GM12878 (cell line): ENCODE measurements at regions not wholly inside any gene's neighbourhood (a gene's known extent, or its start where the extent isn't known, plus 50 kb on each side); places are given as distances from the start of the nearest gene placed in this dataset.

ENCODE experiments used
- ATAC-seq: fragments of 200-7000 bp; cut with Tn5 transposase; 3 replicates; pipeline ENCODE4 v1.9.1; 2020; ENCODE audit warnings: mild to moderate bottlenecking, moderate library complexity
- BruUV-seq: library from RNA; stranded (reverse); fragments of 400-500 nt; replicated peaks from 2 replicates; lab custom pipeline; 2021; lab: Mats Ljungman, UMichigan
- CTCF ChIA-PET: fragments of 300-600 bp; sonication (Branson Sonifier 250); formaldehyde crosslinking; extraction: SDS; loops from one replicate; lab custom pipeline; 2021; ENCODE audit warnings: inconsistent platforms; lab: Yijun Ruan, JAX
- POLR2A ChIA-PET: fragments of 350-600 bp; formaldehyde crosslinking; extraction: SDS; loops from one replicate; lab custom pipeline; 2021; ENCODE audit warnings: inconsistent platforms; lab: Charles Lee
- RAD21 ChIA-PET: fragments of 300-600 bp; sonication (Branson Sonifier 250); formaldehyde crosslinking; loops from one replicate; lab custom pipeline; 2023; ENCODE audit warnings: antibody characterized with exemption; ENCODE audit not compliant: unreplicated experiment; lab: Charles Lee
- SMC1A ChIA-PET: fragments of 300-600 bp; sonication (Branson Sonifier 250); formaldehyde crosslinking; loops from one replicate; lab custom pipeline; 2023; ENCODE audit not compliant: unreplicated experiment, uncharacterized antibody; lab: Charles Lee
- DNase-seq: peaks from one replicate; pipeline ENCODE4 v3.0.0-alpha.2; 2011; ENCODE audit warnings: low read depth, low spot score
- FAIRE-seq: peaks from 3 replicates; lab custom pipeline; 2011; peaks lifted over from hg19 to GRCh38; lab: Jason Lieb, UNC
- H2AFZ ChIP-seq: 2 replicates; pipeline ENCODE4 v1.6.0; 2011; ENCODE audit warnings: low read depth, low read length, control low read depth; ENCODE audit not compliant: control insufficient read depth
- H3K27ac ChIP-seq: 2 replicates; pipeline ENCODE4 v1.5.1; 2011; ENCODE audit warnings: control low read depth; ENCODE audit not compliant: control insufficient read depth, insufficient read depth
- H3K27me3 ChIP-seq, 2 experiments: replicated peaks in 1 of 2; 2 replicates each; pipeline versions ENCODE4 v1.6.0 to v1.6.1; 2011; ENCODE audit warnings: low read length in 1 of 2; ENCODE audit not compliant: control insufficient read depth in 2 of 2, insufficient read depth in 2 of 2
- H3K36me3 ChIP-seq, 2 experiments: 2 replicates each; pipeline ENCODE4 v1.5.1; 2011; ENCODE audit warnings: low read length in 1 of 2; ENCODE audit not compliant: control insufficient read depth in 2 of 2, insufficient read depth in 2 of 2
- H3K4me1 ChIP-seq: 2 replicates; pipeline ENCODE4 v1.6.1; 2011; ENCODE audit warnings: mild to moderate bottlenecking, low read length, moderate library complexity, mixed read lengths; ENCODE audit not compliant: control insufficient read depth, insufficient read depth
- H3K4me2 ChIP-seq: 2 replicates; pipeline ENCODE4 v1.6.0; 2011; ENCODE audit warnings: control low read depth; ENCODE audit not compliant: control insufficient read depth, insufficient read depth
- H3K4me3 ChIP-seq: fragments of 200-600 bp; sonication (generic); 2 replicates; pipeline ENCODE4 v1.5.1; 2016
- H3K79me2 ChIP-seq: 2 replicates; pipeline ENCODE4 v1.6.0; 2011; ENCODE audit warnings: low read length; ENCODE audit not compliant: control insufficient read depth, insufficient read depth
- H3K9ac ChIP-seq: 2 replicates; pipeline ENCODE4 v1.8.0; 2011; ENCODE audit warnings: low read length, control low read depth, mixed read lengths; ENCODE audit not compliant: control insufficient read depth, insufficient read depth
- H3K9me3 ChIP-seq: replicated peaks from 3 replicates; pipeline ENCODE4 v1.5.1; 2011; ENCODE audit warnings: mild to moderate bottlenecking, low read length; ENCODE audit not compliant: control insufficient read depth, insufficient read depth
- H4K20me1 ChIP-seq: 2 replicates; pipeline ENCODE4 v1.6.0; 2011; ENCODE audit not compliant: control insufficient read depth, insufficient read depth
- KDM1A ChIP-seq: fragments of 200-600 bp; sonication (generic); IDR thresholded peaks from 2 replicates; pipeline ENCODE4 v1.6.1; 2016; ENCODE audit warnings: borderline replicate concordance
- SREBF2 ChIP-seq: IDR thresholded peaks from 2 replicates; pipeline ENCODE4 v1.6.1; 2012; ENCODE audit warnings: mild to moderate bottlenecking, low read length
- TARDBP ChIP-seq: IDR thresholded peaks from 2 replicates; pipeline ENCODE4 v1.6.1; 2016; ENCODE audit warnings: borderline replicate concordance
- WGBS: methylation state at CpG from one replicate; pipeline ENCODE4 v1.1.6; 2016; ENCODE audit warnings: low lambda C conversion rate; ENCODE audit not compliant: insufficient replicate concordance, insufficient coverage; ENCODE audit errors: missing lambda C conversion rate; 5-methylcytosine and 5-hydroxymethylcytosine counted together
- in situ Hi-C: fragments of 300-500 bp; cut with MboI; formaldehyde crosslinking; loops from 9 replicates; pipeline ENCODE4 v1.14.3; 2018; ENCODE audit warnings: mixed read lengths
- intact Hi-C: fragments of 100-400 bp; cut with micrococcal nuclease; formaldehyde crosslinking; loops from one replicate; pipeline ENCODE4 v1.14.2; 2022; ENCODE audit not compliant: unreplicated experiment

- 52% methylated on average over 2 of the region's 2 CpGs for WGBS
- Histone ChIP-seq H3K4me2 (no peak overlapping the region), H3K27me3 (no peaks in the 10 kb centered on the region), H3K4me3 (no peak overlapping the region), H2AFZ (no peak overlapping the region), H3K27ac (no peak overlapping the region), H4K20me1 (no peaks in the 10 kb centered on the region), H3K4me1 (no peaks in the 10 kb centered on the region), H3K79me2 (no peaks in the 10 kb centered on the region), H3K36me3 (no peaks in the 10 kb centered on the region), H3K9me3 (no peaks in the 10 kb centered on the region), H3K9ac (no peak overlapping the region)
- DNase-seq = no peak
- no TSS peak for BruUV-seq
- ChIA-PET RAD21 (no interaction called here), CTCF (interaction anchor here (1.3 kb wide), 1 partner anchor 14 kb away, joined by 3 read pairs; no protein-coding TSS in a partner anchor), SMC1A (interaction anchor here (1.1 kb wide), 1 partner anchor 43 kb away, joined by 4 read pairs; no protein-coding TSS in a partner anchor), POLR2A (no interaction called here)
- no peak for FAIRE-seq
- in situ Hi-C loops = no loop called here
- ATAC-seq = no peak
- intact Hi-C loops = no loop called here
- TF ChIP-seq KDM1A = no peak
Observed at GRCh38 chr1:95180371-95180770, 53.6 kb upstream of the RWDD3 start.

- Histone ChIP-seq H3K36me3 (no peaks in the 10 kb centered on the region), H3K9ac (no peak overlapping the region), H3K4me1 (no peaks in the 10 kb centered on the region), H3K27me3 (no peaks in the 10 kb centered on the region), H2AFZ (no peak overlapping the region), H4K20me1 (no peaks in the 10 kb centered on the region), H3K79me2 (no peaks in the 10 kb centered on the region), H3K27ac (no peak overlapping the region), H3K9me3 (no peaks in the 10 kb centered on the region), H3K4me3 (no peak overlapping the region), H3K4me2 (no peak overlapping the region)
- FAIRE-seq (no peak), DNase-seq (no peak), ATAC-seq (no peak)
- ChIA-PET RAD21 (no interaction called here), SMC1A (no interaction called here), POLR2A (no interaction called here), CTCF (no interaction called here)
- TF ChIP-seq TARDBP = no peak
- no peak for TF ChIP-seq SREBF2
- in situ Hi-C loops = no loop called here
- no TSS peak for BruUV-seq
- intact Hi-C loops = no loop called here
Observed at GRCh38 chr1:95181096-95181495, 52.9 kb upstream of the RWDD3 start.
